ENCODE measurements at regions not wholly inside any gene's neighbourhood (a gene's known extent, or its start where the extent isn't known, plus 50 kb on each side); places are given as distances from the start of the nearest gene placed in this dataset.

GRCh38 chr13:57992416-57992815 lies 360.9 kb downstream of the PCDH17 start:
- no peak for DNase-seq (ENCODE audit: low read depth in 1 of 2, low spot score in 1 of 2)
- no peak for TF ChIP-seq REST (IDR thresholded peaks at IDR 0.05; ENCODE audit: insufficient replicate concordance, low read depth)
- TF ChIP-seq POLR2AphosphoS5 (IDR thresholded peaks at IDR 0.05; ENCODE audit: low read depth) = no peak
- no peak for TF ChIP-seq GABPA (IDR thresholded peaks at IDR 0.05; ENCODE audit: low read depth)
- TF ChIP-seq CTCF (IDR thresholded peaks at IDR 0.05; ENCODE audit: insufficient read depth, low read length) = no peak
- no peak for TF ChIP-seq SPI1 (IDR thresholded peaks at IDR 0.05; ENCODE audit: borderline replicate concordance, low read depth)
- Histone ChIP-seq H3K27me3 (ENCODE audit: insufficient read depth, poor library complexity, severe bottlenecking) (no peaks in the 10 kb centered on the region), H3K4me3 (replicated peaks; ENCODE audit: insufficient read depth, low read length) (no peak overlapping the region), H3K27ac (replicated peaks) (no peak overlapping the region)

- no peaks in the 10 kb centered on the region for H3K27me3 ChIP-seq (ENCODE audit: insufficient read depth, poor library complexity, severe bottlenecking)
- H3K4me3 ChIP-seq (replicated peaks; ENCODE audit: insufficient read depth, low read length) = no peak overlapping the region
- no peak for DNase-seq (ENCODE audit: low read depth in 1 of 2, low spot score in 1 of 2)
- TF ChIP-seq CTCF (IDR thresholded peaks at IDR 0.05; ENCODE audit: insufficient read depth, low read length) (no peak), REST (IDR thresholded peaks at IDR 0.05; ENCODE audit: insufficient replicate concordance, low read depth) (no peak), SPI1 (IDR thresholded peaks at IDR 0.05; ENCODE audit: borderline replicate concordance, low read depth) (no peak), POLR2AphosphoS5 (IDR thresholded peaks at IDR 0.05; ENCODE audit: low read depth) (no peak), GABPA (IDR thresholded peaks at IDR 0.05; ENCODE audit: low read depth) (no peak)
- no peak overlapping the region for H3K27ac ChIP-seq (replicated peaks)
Observed at GRCh38 chr13:57996717-57997116, 365.2 kb downstream of the PCDH17 start.

GRCh38 chr13:58004751-58005150 lies 373.2 kb downstream of the PCDH17 start:
- Histone ChIP-seq H3K4me3 (replicated peaks; ENCODE audit: insufficient read depth, low read length) (no peak overlapping the region), H3K27me3 (ENCODE audit: insufficient read depth, poor library complexity, severe bottlenecking) (no peaks in the 10 kb centered on the region), H3K27ac (replicated peaks) (no peak overlapping the region)
- DNase-seq (ENCODE audit: low read depth in 1 of 2, low spot score in 1 of 2) = no peak
- no peak for TF ChIP-seq REST (IDR thresholded peaks at IDR 0.05; ENCODE audit: insufficient replicate concordance, low read depth)
- TF ChIP-seq POLR2AphosphoS5 (IDR thresholded peaks at IDR 0.05; ENCODE audit: low read depth) = no peak
- no peak for TF ChIP-seq CTCF (IDR thresholded peaks at IDR 0.05; ENCODE audit: insufficient read depth, low read length)
- TF ChIP-seq SPI1 (IDR thresholded peaks at IDR 0.05; ENCODE audit: borderline replicate concordance, low read depth) = no peak
- no peak for TF ChIP-seq GABPA (IDR thresholded peaks at IDR 0.05; ENCODE audit: low read depth)

Data from HL-60 (cell line).